Endothelial cell of umbilical vein (primary cell): ENCODE measurements at regions not wholly inside any gene's neighbourhood (a gene's known extent, or its start where the extent isn't known, plus 50 kb on each side); places are given as distances from the start of the nearest gene placed in this dataset.

Source experiments
- BruUV-seq: library from RNA; stranded (reverse); fragments of 400-500 nt; replicated peaks from 2 replicates; lab custom pipeline; 2021; lab: Mats Ljungman, UMichigan
- CTCF ChIA-PET: fragments of 300-600, 350-600 bp; sonication (Branson Sonifier 250); formaldehyde crosslinking; loops from one replicate; lab custom pipeline; 2021; ENCODE audit warnings: antibody characterized with exemption, inconsistent platforms; lab: Charles Lee
- POLR2A ChIA-PET: fragments of 300-600, 350-600 bp; sonication (Branson Sonifier 250); formaldehyde crosslinking; loops from one replicate; lab custom pipeline; 2021; ENCODE audit warnings: antibody characterized with exemption, inconsistent platforms; lab: Charles Lee
- DNase-seq: peaks from one replicate; pipeline ENCODE4 v3.0.0-alpha.2; 2011; ENCODE audit warnings: low read depth, low spot score
- FAIRE-seq: peaks from 2 replicates; lab custom pipeline; 2011; peaks lifted over from hg19 to GRCh38; lab: Jason Lieb, UNC
- H2AFZ ChIP-seq: 2 replicates; pipeline ENCODE4 v1.6.0; 2012; ENCODE audit warnings: low read depth, low read length, control low read depth, inconsistent platforms
- H3K27ac ChIP-seq: 2 replicates; pipeline ENCODE4 v1.5.1; 2011; ENCODE audit warnings: low read depth, mild to moderate bottlenecking, control low read depth, low read length, moderate library complexity; ENCODE audit not compliant: insufficient read depth
- H3K27me3 ChIP-seq, 2 experiments: 2 replicates each; pipeline versions ENCODE4 v1.6.0 to v1.6.1; 2011; ENCODE audit warnings: low read length in 2 of 2, mixed read lengths in 1 of 2; ENCODE audit not compliant: control insufficient read depth in 2 of 2, insufficient read depth in 2 of 2
- H3K36me3 ChIP-seq, 2 experiments: 2 replicates in 1 of 2; 3 replicates in 1 of 2; pipeline ENCODE4 v1.5.1; 2011; ENCODE audit warnings: low read length in 2 of 2, mild to moderate bottlenecking in 1 of 2, moderate library complexity in 1 of 2; ENCODE audit not compliant: control insufficient read depth in 2 of 2, insufficient read depth in 2 of 2; ENCODE audit errors: extremely low read depth in 1 of 2
- H3K4me1 ChIP-seq: 3 replicates; pipeline ENCODE4 v1.5.1; 2011; ENCODE audit warnings: mild to moderate bottlenecking, low read length; ENCODE audit not compliant: control insufficient read depth, insufficient read depth; ENCODE audit errors: extremely low read depth
- H3K4me2 ChIP-seq: 2 replicates; pipeline ENCODE4 v1.6.1; 2011; ENCODE audit warnings: low read length, control low read depth, mixed read lengths; ENCODE audit not compliant: insufficient read depth
- H3K4me3 ChIP-seq, 3 experiments: fragments of 200-600 bp in 1 of 3; sonication (generic), shearing (Covaris generic) in 1 of 3; replicated peaks in 1 of 3; 2 replicates each; pipeline ENCODE4 v1.5.1; 2011 to 2016; ENCODE audit warnings: control low read depth in 3 of 3, low read length in 3 of 3, mild to moderate bottlenecking in 2 of 3, inconsistent platforms in 1 of 3, low read depth in 1 of 3, moderate library complexity in 1 of 3; ENCODE audit not compliant: insufficient read depth in 1 of 3
- H3K79me2 ChIP-seq: 2 replicates; pipeline ENCODE4 v1.6.0; 2012; ENCODE audit warnings: low read length, inconsistent platforms; ENCODE audit not compliant: control insufficient read depth, insufficient read depth
- H3K9ac ChIP-seq: replicated peaks from 2 replicates; pipeline ENCODE3; 2011; ENCODE audit warnings: low read length, control low read depth; ENCODE audit not compliant: insufficient read depth; ENCODE audit errors: extremely low read depth
- H3K9me1 ChIP-seq: replicated peaks from 3 replicates; pipeline ENCODE4 v1.6.0; 2011; ENCODE audit warnings: mild to moderate bottlenecking, low read length; ENCODE audit not compliant: control insufficient read depth, insufficient read depth; ENCODE audit errors: extremely low read depth
- H3K9me3 ChIP-seq: replicated peaks from 2 replicates; pipeline ENCODE4 v1.5.1; 2012; ENCODE audit warnings: low read length, inconsistent platforms; ENCODE audit not compliant: control insufficient read depth, insufficient read depth
- H4K20me1 ChIP-seq: replicated peaks from 2 replicates; pipeline ENCODE3; 2011; ENCODE audit warnings: mild to moderate bottlenecking, low read length; ENCODE audit not compliant: control insufficient read depth, insufficient read depth; ENCODE audit errors: extremely low read depth
- CTCF ChIP-seq, 2 donors: IDR thresholded peaks; 1 replicate in 1 of 2; 2 replicates in 1 of 2; pipeline ENCODE4 v1.5.1; 2011; ENCODE audit warnings: low read length in 2 of 2, mild to moderate bottlenecking in 2 of 2, moderate library complexity in 2 of 2, control low read depth in 1 of 2, inconsistent platforms in 1 of 2, low read depth in 1 of 2; ENCODE audit not compliant: insufficient read depth in 1 of 2; ENCODE audit errors: extremely low read depth in 1 of 2
- EZH2 ChIP-seq: IDR thresholded peaks from 2 replicates; pipeline ENCODE4 v1.6.1; 2012; ENCODE audit warnings: borderline replicate concordance, low read depth, mild to moderate bottlenecking, moderate library complexity, low read length, inconsistent platforms; ENCODE audit not compliant: severe bottlenecking
- FOS ChIP-seq: IDR thresholded peaks from 2 replicates; pipeline ENCODE4 v1.6.1; 2011; ENCODE audit warnings: mild to moderate bottlenecking, low read length, moderate library complexity, borderline replicate concordance; ENCODE audit not compliant: insufficient read depth
- GATA2 ChIP-seq: IDR thresholded peaks from 2 replicates; pipeline ENCODE4 v1.7.0; 2011; ENCODE audit warnings: low read depth, mild to moderate bottlenecking, moderate library complexity, mixed read lengths, low read length; ENCODE audit not compliant: insufficient read length, insufficient read depth
- JUN ChIP-seq: IDR thresholded peaks from 2 replicates; pipeline ENCODE4 v1.6.1; 2011; ENCODE audit warnings: borderline replicate concordance, low read depth; ENCODE audit not compliant: insufficient read length, insufficient read depth
- MYC ChIP-seq: IDR thresholded peaks from one replicate; pipeline ENCODE4 v1.6.1; 2011; ENCODE audit warnings: mild to moderate bottlenecking, low read depth, low read length
- POLR2A ChIP-seq: IDR thresholded peaks from 2 replicates; pipeline ENCODE4 v1.6.1; 2012; ENCODE audit warnings: low read depth, mild to moderate bottlenecking, control low read depth, low read length
- POLR2AphosphoS5 ChIP-seq: IDR thresholded peaks from 2 replicates; pipeline ENCODE4 v1.6.1; 2012; ENCODE audit warnings: low read depth, mild to moderate bottlenecking, control low read depth, low read length, moderate library complexity; ENCODE audit not compliant: insufficient read depth
- dilution Hi-C: fragments of 300-500 bp; cut with MboI; formaldehyde crosslinking; loops from one replicate; pipeline ENCODE4 v1.15.0; 2019; ENCODE audit warnings: low sequenced_read_pairs; ENCODE audit not compliant: extremely low pct_ligation_motif_present
- intact Hi-C: fragments of 100-400 bp; cut with micrococcal nuclease; formaldehyde crosslinking; loops from one replicate; pipeline ENCODE4 v1.10.0; 2022
- TF ChIP-seq, protein P1 (sequence below): IDR thresholded peaks from 2 replicates; pipeline ENCODE4 v1.6.1; 2011; ENCODE audit not compliant: insufficient read depth, insufficient read length

- H3K9me1 ChIP-seq: no peaks in the 10 kb centered on the region
- no peaks in the 10 kb centered on the region for H3K9me3 ChIP-seq
- dilution Hi-C loops (no loop called here), intact Hi-C loops (no loop called here)
- CTCF ChIA-PET: no interaction called here
- no peak overlapping the region for H3K27ac ChIP-seq
- no peak overlapping the region for H3K4me2 ChIP-seq
- no peaks in the 10 kb centered on the region for H4K20me1 ChIP-seq
- TF ChIP-seq POLR2A (no peak), JUN (no peak), CTCF (IDR thresholded peaks at IDR 0.05; ENCODE audit: extremely low read depth in 1 of 2, insufficient read depth in 1 of 2, low read depth in 1 of 2, low read length in 2 of 2) (no peak), GATA2 (no peak)
- H2AFZ ChIP-seq: no peak overlapping the region
- peaks cover 0 to 3% of the 10 kb centered on the region in 2 experiments for H3K27me3 ChIP-seq
- no peaks in the 10 kb centered on the region for H3K79me2 ChIP-seq
- no peak overlapping the region for H3K4me3 ChIP-seq
- FAIRE-seq (no peak), DNase-seq (no peak)
- POLR2A ChIA-PET: no interaction called here
- BruUV-seq: no TSS peak
- H3K36me3 ChIP-seq: no peaks in the 10 kb centered on the region
- H3K9ac ChIP-seq: no peak overlapping the region
- H3K4me1 ChIP-seq: no peaks in the 10 kb centered on the region
Measured at GRCh38 chr14:104253901-104254353, 115.5 kb downstream of the KIF26A start.

DNA sequence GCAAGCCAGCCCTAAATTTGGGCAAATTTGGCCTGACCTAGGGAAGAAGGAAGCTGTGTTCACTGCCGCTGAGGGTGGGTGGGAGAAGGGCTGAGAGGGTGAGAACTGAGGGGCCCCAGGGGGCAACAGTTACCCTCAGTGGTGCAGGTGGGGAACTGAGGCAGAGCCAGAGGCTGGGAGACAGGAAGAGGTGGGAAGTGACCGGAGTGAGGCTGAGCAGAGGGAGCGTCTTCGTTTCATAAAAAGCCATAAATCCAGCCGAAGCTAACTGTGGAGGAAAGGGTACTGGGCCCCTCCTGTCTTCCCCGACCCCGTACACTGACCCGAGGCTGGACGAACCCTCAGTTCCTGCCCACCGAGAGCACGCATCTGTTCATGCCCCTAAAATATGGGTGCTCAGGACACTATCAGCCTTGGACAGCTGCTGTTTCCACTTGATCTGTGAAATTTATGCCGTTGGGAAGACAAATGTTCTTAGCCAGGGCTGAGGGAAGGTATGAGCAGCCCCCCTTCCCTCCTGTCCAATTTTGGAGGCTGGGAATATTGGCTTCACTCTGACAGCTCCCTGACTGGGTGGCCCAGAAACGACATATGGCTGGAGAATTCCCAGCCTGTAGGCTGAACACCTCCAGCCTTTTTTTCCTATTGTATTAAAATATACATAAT, 116.5 kb downstream of the KIF26A start:
- Histone ChIP-seq H3K4me1 (no peaks in the 10 kb centered on the region), H3K9me3 (no peaks in the 10 kb centered on the region), H3K27me3 (peaks cover 3 to 7% of the 10 kb centered on the region in 2 experiments), H3K4me3 (no peak overlapping the region), H3K36me3 (no peaks in the 10 kb centered on the region), H3K79me2 (no peaks in the 10 kb centered on the region), H3K4me2 (no peak overlapping the region), H3K9me1 (no peaks in the 10 kb centered on the region), H4K20me1 (no peaks in the 10 kb centered on the region), H3K27ac (no peak overlapping the region), H2AFZ (no peak overlapping the region), H3K9ac (no peak overlapping the region)
- no TSS peak for BruUV-seq
- DNase-seq (no peak), FAIRE-seq (no peak)
- POLR2A ChIA-PET: no interaction called here
- CTCF ChIA-PET: no interaction called here
- intact Hi-C loops: no loop called here
- dilution Hi-C loops: no loop called here
- TF ChIP-seq, protein P1, sequence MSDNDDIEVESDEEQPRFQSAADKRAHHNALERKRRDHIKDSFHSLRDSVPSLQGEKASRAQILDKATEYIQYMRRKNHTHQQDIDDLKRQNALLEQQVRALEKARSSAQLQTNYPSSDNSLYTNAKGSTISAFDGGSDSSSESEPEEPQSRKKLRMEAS: no peak
- no peak for TF ChIP-seq FOS
- TF ChIP-seq POLR2AphosphoS5: no peak
- no peak for TF ChIP-seq JUN
- TF ChIP-seq GATA2: no peak
- no peak for TF ChIP-seq MYC
- no peak for TF ChIP-seq EZH2
- no peak for TF ChIP-seq CTCF (IDR thresholded peaks at IDR 0.05; ENCODE audit: extremely low read depth in 1 of 2, insufficient read depth in 1 of 2, low read depth in 1 of 2, low read length in 2 of 2)
- no peak for TF ChIP-seq POLR2A
